Erythroblast (primary cell): ENCODE measurements at regions not wholly inside any gene's neighbourhood (a gene's known extent, or its start where the extent isn't known, plus 50 kb on each side); places are given as distances from the start of the nearest gene placed in this dataset.

ENCODE experiments used
- GATA1 ChIP-seq: IDR thresholded peaks from 2 replicates; pipeline ENCODE4 v1.6.1; 2011; ENCODE audit warnings: low read depth, mild to moderate bottlenecking, control low read depth, low read length, moderate library complexity
- POLR2A ChIP-seq: IDR thresholded peaks from 2 replicates; pipeline ENCODE4 v1.6.1; 2011; ENCODE audit warnings: mild to moderate bottlenecking, low read length

DNA sequence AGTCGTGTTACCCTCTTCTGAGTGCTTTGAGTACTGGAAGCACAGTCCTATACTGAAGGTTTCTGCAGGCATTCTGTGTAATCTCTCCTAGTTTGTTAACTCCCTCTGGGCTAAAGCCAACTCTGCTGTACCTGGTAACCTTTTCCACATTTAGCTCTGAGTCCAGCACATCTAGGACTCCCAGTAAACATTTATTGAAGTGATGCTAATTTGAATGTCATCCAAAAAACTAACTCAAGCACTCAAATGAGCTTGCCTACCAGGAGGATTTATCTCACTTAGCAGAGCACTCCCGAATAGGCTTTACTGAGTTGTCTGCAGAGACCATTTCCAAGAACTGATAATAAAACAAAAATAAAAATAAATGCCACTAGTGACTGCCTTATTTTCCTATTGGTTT lies 79.5 kb upstream of the NFIB start:
- TF ChIP-seq POLR2A (no peak), GATA1 (no peak)
